Embryonic facial prominence (tissue), 1 donor: ENCODE measurements at regions not wholly inside any gene's neighbourhood (a gene's known extent, or its start where the extent isn't known, plus 50 kb on each side); places are given as distances from the start of the nearest gene placed in this dataset.

Experiments
- DNase-seq: peaks from one replicate; pipeline ENCODE4 v3.0.0-alpha.2; 2016; ENCODE audit errors: extremely low spot score

DNA sequence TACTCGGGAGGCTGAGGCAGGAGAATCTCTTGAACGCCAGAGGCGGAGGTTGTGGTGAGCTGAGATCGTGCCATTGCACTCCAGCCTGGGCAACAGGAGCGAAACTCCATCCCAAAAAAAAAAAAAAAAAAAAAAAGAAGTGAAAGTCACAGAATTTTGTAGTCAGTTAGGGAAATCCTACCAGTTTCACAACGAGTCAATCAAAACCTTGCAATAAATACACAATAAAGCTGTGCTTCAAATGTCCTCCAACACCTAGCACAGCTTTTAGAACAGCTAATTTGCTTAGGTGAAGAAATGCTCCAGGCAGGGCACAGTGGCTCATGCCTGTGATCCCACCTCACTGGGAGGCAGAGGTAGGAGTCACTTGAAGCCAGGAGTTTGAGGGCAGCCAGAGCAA, 112.8 kb upstream of the ATF7IP start:
- no peak for DNase-seq

DNA sequence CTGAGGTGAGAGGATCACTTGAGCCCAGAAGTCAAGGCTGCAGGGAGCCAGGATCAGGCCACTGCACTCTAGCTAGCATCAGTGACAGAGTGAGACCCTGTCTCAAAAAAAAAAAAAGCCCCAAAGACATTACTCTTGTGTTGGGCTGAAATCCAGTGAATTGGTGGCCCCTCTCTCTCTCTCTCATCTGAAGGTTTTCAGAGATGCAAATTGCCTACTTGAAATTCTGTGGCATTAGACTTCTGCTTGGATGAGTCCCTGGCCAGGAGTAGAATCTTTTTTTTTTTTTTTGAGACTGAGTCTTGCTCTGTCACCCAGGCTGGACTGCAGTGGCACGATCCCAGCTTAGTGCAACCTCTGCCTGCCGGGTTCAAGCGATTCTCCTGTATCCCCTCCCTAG, 112.0 kb upstream of the ATF7IP start:
- no peak for DNase-seq

DNA sequence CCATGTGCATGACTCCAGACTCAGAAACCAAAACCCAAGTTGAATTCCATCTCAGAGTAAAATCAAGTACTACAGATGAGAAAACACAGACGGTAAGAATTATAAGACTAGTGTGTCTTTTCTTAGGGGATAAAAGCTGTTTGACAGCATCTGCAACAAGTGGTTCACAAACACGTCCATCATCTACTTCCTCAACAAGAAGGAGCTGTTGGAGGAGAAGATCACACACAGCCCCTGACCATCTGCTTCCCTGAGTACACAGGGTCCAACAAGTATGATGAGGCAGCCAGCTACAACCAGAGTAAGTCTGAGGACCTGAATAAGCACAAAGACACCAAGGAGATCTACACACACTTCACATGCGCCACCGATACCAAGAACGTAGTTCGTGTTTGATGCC, 110.7 kb upstream of the ATF7IP start:
- DNase-seq, result no peak

DNA sequence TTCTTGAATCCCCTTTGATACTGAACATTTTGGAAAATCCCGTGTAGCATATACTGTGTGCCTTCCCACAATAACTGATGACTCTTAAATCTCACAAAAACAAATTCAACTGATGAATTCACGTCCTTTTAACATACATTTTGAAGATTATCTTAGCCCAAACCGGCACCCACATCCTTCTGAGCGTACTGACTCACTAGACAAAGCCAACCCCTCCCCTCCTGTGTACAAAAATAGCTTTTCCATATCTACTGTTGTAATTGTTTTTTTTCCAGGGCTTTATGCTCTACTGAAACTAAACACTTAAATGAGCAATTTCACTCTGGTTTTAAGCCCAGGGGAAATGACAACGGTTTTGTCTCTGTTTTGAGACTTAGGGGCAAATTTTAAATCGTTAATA, 109.4 kb upstream of the ATF7IP start:
- DNase-seq, result no peak

DNA sequence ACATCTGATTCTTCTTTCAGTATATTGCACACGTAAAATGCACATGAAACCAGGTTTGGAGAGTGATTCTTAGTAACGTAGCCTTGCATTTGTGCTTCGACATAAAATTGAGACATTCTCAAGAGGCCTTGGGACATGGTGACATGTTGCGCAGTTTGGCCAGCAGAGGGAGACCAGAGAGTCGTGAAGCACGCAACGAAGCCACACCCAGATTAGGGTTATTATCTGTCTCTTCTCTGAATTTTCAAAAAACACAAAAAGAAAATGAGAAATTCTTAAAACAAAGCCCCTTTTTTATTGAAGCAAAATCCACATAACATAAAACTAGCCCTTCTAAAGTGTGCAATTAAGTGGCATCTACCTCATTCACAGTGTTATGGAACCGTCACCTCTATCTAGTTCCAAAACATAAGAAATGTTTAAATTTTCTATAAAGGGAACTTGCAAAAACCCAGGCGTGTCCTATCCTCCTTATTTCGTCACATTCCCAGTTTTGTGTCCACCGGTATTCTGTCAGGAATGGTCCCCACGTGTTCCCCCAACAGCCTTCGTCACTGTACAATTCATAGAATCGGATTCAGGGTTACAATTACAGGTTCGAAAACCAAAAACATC, 108.8 kb upstream of the ATF7IP start:
- DNase-seq, result no peak

DNA sequence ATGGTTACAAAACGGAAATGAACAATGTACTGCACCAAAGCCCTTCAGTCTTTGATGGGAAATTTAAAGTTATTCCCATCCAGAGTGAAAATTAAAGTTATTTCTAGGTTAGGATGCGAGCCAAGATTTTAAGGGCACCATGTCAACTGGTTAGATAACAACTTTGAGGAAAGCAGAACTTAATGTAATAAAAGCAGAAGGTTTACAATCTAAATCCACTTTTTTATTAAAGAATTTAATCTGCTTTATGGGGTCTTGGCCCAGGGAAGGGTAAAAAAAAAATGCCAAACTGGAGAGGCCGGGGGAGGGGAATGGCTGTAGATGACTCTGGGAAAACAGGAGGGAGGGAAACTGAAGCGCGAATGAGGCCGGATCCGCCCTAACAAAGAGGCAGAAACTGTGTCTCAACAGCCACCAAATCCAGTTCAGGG, 108.2 kb upstream of the ATF7IP start:
- DNase-seq, result no peak

DNA sequence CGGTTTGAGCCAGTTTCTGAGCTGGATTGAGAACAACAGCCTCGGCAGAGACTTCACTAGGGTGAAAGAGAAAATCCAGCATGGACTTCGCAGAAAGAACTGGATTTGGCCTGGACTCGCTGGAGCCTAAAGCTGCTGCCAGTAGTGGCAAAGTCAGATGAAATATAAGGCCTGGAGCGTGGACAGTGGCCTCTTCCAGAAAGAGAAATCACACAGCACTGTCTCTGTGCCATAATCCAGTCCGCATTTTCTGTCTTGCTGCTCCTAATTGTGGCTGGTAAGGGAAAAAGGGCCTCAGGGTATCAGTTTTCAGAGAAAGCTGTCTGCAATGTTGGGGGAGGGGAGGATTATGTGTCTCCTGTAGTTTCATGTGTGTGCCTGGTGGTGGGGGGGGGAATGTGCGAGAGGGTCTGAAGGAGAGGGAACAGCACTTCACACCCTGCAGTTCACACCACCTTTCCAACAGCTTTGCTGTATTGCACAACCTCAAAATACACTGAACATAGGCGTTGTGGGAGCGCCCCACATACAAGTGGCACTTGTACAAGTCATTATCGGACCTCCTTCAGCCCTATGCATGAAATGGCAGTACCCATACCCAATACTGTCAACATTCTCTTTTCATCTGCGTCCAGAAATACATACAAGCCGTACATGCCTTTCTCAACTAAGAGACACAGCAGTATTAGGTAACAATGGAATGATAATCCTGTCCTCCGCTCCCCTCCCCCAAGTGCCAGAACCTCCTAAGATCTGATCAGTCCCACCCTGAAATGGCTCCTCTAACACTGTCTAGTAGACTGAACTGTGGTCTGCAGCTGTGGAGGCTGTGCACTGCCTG, 107.5 kb upstream of the ATF7IP start:
- peak; percentile 93 for DNase-seq

DNA sequence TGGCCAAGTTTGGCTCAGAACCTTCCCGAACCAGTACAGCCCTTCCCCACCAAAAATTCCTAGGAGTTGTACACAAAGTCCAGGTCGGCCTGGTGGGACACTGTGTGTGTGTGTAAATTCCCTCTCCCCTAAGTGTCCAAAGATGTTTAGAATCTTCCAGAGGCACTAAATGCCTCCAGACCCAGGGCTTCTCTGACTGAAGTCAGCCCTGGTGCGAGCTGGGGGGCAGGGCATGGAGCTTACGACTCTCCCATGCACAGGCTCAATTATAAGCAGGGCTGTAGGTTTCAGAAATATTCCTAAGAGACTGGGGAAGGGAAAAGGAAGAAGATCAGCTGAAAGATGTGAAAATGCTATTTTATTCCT, 106.9 kb upstream of the ATF7IP start:
- no peak for DNase-seq

DNA sequence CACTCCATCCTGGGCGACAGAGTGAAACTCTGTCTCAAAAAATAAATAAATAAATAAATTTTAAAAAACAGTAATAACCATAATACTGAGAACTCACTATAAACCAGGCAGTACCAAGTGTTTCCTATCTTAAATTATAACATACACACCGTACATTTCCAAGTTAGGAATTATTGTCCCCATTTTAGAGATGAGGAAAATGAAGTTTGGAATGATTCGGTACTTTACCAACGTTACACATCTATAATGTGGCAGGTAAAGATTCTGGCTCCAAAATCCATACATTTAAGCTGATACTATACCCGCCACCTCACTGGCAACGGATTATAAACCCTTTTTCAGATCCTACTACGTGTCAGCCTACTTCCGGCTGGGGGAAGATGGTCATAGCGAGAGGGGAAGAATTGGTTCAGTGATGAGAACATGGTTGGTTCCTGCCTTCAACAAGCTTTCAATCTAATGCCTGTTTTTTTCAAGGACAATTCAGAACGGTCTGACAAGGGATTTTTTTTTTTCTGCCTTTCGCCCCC, 105.9 kb upstream of the ATF7IP start:
- DNase-seq, result no peak

DNA sequence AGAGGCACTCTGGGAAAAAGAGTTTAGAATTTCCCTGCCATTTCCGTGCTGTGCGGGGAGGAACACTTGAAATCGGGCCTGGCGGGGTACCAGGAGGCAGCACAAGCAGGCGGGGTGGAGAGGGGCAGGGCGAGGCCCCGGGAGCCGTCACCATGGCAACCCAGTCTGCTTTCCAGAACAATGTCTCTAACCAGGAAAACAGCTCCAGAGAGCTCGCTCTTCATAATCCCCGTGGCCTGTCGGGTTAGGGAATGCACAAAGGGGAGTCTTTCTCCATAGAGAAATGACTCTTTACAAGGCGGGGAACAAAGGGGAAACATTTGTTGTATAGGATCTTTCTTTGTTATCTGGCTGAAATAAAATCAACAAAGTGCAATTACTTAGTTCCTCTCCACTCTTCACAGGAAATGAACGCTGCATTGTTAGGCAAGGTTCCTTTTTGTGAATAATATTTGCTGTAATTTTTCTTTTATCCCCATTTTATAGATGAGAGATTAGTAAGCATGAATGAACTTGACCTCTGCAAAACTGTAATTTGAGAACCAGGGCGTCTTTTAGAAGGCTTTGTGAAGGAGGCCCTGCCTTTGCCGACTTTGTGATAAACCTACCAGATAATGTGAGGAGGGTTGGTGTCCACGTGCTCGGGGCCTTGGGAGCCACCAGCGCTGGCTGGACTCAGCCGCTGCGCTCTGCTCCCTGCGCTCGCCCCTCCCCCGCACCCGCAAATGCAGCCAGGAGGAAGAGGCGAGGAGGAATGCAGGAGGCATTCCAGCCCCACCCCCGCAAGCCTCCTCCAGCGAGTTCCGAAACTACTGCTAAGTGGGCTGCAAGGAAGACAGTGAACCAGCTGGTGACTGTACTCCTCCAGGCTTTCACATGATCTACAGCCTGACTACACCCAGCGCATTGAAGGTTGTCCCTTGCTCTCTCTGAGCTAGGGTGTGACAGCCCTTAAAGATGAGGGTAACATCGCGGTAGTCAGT, 105.2 kb upstream of the ATF7IP start:
- peak; percentile 74 for DNase-seq

DNA sequence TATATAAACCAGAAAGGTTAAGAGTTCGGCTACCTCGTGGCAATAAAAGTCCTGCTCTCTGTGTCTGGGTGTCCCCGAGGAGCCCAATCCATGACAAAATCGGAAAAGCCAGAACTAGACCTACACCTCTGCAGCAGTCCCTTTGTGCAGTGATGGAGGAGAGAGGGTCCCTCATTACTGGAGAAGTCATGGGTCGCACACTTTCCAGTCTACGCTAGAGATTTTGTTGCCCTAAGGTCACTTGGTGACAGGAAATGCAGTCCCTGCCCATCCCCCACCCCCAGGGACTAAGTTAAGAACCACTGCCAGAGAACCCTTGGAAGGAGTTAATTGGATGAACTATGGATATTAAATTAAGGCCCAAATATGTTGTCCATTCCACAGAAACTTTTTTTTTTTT, 104.4 kb upstream of the ATF7IP start:
- DNase-seq, result no peak

DNA sequence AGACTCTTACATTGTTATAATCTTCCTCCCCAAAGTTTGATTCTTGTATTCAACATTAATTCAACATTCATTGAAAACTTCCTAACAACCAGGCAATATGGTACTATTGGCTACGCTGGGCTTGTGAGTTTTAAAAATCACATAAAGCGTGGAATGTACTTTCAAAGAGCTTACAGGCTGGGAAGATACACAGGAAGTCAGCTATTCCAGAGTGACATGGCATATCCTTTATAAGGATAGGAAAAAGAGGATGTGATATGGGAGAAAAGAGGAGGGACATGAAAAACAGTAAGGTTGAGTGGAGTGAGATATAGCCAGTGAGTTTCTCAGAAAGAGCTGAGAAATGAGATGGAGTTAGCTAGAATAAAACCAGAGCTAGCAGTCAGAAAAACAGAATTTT, 103.6 kb upstream of the ATF7IP start:
- no peak for DNase-seq

DNA sequence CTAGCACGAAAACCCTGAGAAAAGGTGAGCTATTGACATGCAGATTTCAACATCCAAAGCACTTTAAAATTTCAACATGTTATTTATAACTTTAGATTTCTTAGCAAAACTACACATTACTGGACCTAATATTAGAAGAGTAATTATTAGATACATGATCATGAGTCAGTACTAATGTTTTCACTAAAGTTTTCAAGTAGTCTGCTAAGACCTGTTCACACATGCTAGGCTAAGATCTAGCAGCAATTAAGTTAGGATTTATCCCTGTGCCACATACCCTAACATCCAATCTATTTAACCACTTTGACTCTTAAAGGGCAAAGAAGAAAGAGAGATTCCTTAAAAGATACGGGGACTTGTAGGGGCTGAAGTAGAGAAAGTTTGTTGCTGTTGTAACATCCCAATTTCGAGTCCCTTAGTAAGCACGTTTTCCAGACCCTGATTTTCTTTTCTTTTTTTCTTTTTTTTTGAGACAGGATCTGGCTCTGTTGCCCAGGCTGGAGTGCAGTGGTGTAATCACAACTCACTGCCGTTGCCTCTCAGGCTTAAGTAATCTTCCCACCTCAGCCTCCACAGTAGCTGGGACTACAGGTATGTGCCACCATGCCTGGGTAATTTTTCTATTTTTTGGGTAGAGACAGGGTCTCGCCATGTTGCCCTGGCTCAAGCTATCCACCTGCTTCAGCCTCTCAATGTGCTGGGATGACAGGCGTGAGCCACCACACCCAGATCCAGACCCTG, 102.5 kb upstream of the ATF7IP start:
- DNase-seq, result no peak

DNA sequence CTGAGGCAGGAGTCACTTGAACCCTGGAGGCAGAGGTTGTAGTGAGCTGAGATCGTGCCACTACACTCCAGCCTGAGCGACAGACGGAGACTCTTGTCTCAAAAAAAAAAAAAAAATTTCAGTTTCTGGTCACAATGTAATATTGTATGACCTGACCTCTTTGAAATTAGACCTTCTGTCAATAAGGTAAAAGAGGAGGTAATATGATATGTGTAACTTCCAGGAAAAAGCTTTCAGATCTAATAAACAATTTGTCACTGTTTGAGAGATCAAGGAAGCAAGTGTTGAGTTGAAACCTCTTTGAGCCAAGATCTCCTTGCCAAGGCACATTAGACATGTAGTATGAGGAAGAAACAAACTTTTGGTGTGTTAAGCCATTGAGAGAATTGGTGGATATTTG, 101.7 kb upstream of the ATF7IP start:
- DNase-seq, result no peak

DNA sequence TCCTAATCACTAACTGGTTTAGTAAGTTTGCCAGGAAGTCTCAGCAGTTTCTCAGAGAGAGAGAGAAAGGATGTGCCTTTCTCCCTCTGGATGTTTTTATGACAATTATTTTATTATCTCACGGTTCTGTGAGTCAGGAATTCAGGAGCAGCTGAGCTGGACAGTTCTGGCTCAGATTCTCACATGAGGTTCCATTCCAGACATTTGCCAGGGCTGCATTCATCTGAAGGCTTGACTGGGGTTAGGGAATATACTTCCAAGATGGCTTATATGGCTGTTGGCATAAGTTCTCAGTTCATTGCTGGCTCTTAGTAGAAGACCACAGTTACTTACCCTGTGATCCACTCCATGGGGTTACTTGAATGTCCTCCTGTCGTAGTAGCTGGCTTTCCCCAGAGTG, 101.2 kb upstream of the ATF7IP start:
- DNase-seq, result no peak

DNA sequence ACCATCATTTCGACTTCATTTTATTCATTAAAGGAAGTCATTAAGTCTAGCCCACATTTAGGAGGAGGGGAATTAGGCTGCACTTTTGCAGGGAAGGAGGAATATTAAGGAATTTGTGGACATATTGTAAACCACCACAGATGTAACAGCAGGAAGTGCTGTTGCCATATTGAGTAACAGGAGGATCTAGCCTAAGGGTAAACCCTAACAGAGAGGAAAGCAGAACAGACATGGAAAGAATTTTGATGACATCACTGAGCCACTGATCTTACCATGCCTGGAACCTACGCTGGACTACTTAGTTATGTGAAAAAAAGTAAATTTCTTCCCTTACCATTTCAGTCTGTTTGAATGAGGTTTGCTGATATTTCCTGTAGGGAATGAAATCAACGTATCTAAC, 100.7 kb upstream of the ATF7IP start:
- DNase-seq, result no peak

DNA sequence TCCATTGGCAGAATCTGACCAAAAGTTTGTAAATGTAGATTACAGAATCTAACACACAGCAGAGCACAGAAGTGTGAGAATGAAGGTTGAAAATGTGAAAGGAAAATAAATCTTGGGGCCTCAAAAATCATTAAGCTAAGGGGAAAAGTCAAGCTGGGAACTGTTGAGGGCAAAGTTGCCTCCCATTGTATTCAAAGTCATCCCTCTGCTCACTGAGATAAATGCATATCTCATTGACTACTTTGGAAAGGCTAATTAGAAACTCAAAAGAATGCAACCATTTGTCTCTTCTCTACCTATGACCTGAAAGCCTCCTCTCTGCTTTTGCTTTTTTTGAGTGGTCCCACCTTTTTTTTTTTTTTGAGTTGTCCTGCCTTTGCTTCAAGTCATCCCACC, 97.4 kb upstream of the ATF7IP start:
- no peak for DNase-seq

DNA sequence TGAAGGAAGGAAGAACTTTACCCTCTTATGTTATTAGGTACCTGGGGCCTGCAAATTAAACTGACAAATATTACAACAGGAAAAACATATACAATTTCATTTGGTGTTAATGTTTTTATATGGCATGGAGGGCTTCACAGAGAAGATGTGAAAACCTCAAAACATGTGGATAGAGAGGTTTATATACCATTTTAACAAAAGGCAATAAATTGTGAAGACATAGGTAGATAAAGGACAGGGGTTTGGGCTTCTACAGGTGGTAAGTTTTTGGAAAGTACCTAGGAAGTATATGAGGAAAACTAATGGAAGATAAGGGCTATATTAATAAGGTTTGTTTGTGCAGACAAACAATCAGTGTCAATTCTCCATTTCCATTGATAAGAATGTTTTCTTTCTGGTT, 95.1 kb upstream of the ATF7IP start:
- no peak for DNase-seq

DNA sequence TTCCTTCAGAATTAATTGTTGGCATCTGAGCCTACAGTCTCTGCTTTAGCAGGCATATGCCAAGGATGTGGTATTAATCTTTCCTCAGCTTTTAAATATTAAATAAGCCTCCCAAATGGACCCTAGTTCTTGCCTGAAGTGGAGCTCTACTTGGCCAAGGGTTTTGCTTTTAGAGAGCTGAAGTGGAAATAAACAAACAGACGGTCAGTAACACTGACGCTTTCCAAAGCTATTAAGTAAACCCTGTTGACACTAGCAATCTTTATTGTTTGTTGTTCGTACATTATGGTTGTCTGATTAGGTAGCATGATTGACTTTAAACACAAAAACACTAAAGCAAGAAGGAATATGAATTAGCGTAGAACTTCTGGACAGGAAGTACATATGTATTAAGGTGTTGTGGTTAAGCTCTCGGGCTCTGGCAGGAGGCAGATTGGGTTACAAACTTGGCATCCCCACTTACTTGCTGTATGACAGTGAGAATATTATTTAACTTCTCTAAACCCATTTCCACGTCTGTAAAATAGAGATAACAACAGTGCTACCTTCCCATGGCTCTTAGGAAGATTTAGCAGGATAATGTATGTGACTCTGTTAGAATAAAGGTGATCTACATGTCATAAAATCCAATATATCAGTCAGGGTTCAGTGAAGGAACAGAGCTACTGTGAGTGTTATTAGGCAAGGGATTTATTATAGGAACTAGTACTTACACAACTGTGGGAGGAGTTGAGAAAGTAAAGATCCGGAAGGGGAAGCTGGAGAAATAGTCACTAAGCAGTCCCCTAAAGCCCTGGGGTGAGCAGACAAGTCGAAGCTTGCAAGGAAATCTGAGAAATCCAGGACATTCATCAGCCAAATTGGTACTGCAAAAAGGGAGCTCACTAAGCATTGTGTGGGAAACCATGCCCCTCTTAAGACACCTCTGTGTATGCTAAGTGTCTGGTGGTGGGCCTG, 92.2 kb upstream of the ATF7IP start:
- DNase-seq, result no peak

DNA sequence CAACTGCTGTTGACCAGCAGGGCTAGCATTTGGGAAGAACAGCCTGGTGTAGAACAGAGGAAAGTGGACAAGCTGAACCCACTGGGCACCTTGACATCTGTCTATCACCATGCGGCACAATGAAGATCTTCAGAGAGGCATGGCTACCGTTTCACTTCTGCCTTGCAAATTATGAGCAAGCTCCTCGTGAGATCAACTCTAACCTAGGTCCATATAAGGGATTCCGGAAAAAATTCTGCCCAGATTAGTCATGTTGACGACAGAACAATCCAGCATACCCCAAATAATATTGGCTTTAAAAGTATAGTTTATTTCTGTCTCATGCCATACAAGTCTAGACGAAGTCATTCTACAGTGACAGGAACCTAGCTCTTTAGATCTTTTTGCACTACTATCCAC, 91.6 kb upstream of the ATF7IP start:
- DNase-seq, result no peak
